Ovary (tissue), 7 donors: ENCODE measurements at regions not wholly inside any gene's neighbourhood (a gene's known extent, or its start where the extent isn't known, plus 50 kb on each side); places are given as distances from the start of the nearest gene placed in this dataset.

Source experiments
- DNase-seq, 5 donors: peaks; one replicate each; pipeline ENCODE4 v3.0.0-alpha.2; 2019 to 2020
- H3K27ac ChIP-seq, 2 donors: fragments of 200-600 bp; one replicate each; pipeline versions ENCODE4 v1.5.1 to v1.8.0; 2019 to 2022
- H3K27me3 ChIP-seq: fragments of 200-600 bp; one replicate; pipeline ENCODE4 v1.8.0; 2022
- H3K36me3 ChIP-seq: fragments of 200-600 bp; sonication (generic); one replicate; pipeline ENCODE4 v1.5.1; 2019
- H3K4me1 ChIP-seq: one replicate; pipeline ENCODE4 v1.8.1; 2013; ENCODE audit warnings: mild to moderate bottlenecking, moderate library complexity; ENCODE audit not compliant: insufficient read depth
- H3K4me3 ChIP-seq: fragments of 200-600 bp; sonication (generic); one replicate; pipeline ENCODE4 v1.5.1; 2017
- H3K9me3 ChIP-seq, 2 donors: fragments of 200-600 bp in 1 of 2; sonication (generic) in 1 of 2; one replicate each; pipeline versions ENCODE4 v1.5.1 to v1.8.1; 2013 to 2019; ENCODE audit warnings: mild to moderate bottlenecking in 1 of 2, moderate library complexity in 1 of 2
- CTCF ChIP-seq, 3 donors: fragments of 450-650 bp in 2 of 3; fragments of 200-600 bp in 1 of 3; IDR thresholded peaks; one replicate each; pipeline versions ENCODE4 v1.5.1 to v1.8.0; 2016 to 2022; ENCODE audit warnings: antibody characterized with exemption in 3 of 3, mild to moderate bottlenecking in 1 of 3
- EP300 ChIP-seq: sonication (generic); formaldehyde crosslinking; IDR thresholded peaks from one replicate; pipeline ENCODE4 v1.6.1; 2017; ENCODE audit warnings: antibody characterized with exemption
- POLR2A ChIP-seq: fragments of 450-650 bp; IDR thresholded peaks from one replicate; pipeline ENCODE4 v1.6.1; 2017; ENCODE audit warnings: antibody characterized with exemption, mild to moderate bottlenecking, moderate library complexity
- WGBS, 3 donors: extraction: QIAGEN DNeasy Blood & Tissue Kit in 1 of 3; methylation state at CpG; one replicate each; pipeline versions ENCODE4 v1.1.5 to v1.1.7; 2013 to 2017; 5-methylcytosine and 5-hydroxymethylcytosine counted together
- intact Hi-C, 4 donors: fragments of 100-400 bp; cut with DNase I; formaldehyde crosslinking; loops; one replicate each; pipeline versions ENCODE4 v1.11.0 to v1.15.1; 2022 to 2023
- donor health status: DM: no; HTN: no; CAD: no; lungs with moderate emphysema.
- donor health status: DM: no; HTN: no; CAD: no.
- donor health status: Bipolar disorder and iron deficiency.
- donor health status: DM: no; HTN: no; CAD: no.
- donor health status: DM: yes; HTN: yes; CAD: no.

- H3K27me3 ChIP-seq, result no peaks in the 10 kb centered on the region
- no peaks in the 10 kb centered on the region for H3K4me1 ChIP-seq
- DNase-seq, result no peak
- no peaks in the 10 kb centered on the region for H3K9me3 ChIP-seq
- H3K4me3 ChIP-seq, result no peak overlapping the region
- intact Hi-C loops, result no loop called here
- no peak overlapping the region for H3K27ac ChIP-seq
- TF ChIP-seq EP300 (no peak), POLR2A (no peak), CTCF (IDR thresholded peaks at IDR 0.05) (no peak)
- no peaks in the 10 kb centered on the region for H3K36me3 ChIP-seq
- 89 to 94% (median 91%) methylated on average over 4 of the region's 4 CpGs for WGBS, 3 donors
Measured at GRCh38 chr9:84592918-84593317, 76.6 kb upstream of the NTRK2 start.

GRCh38 chr9:84593352-84593751, 76.2 kb upstream of the NTRK2 start:
- intact Hi-C loops, result no loop called here
- Histone ChIP-seq H3K4me1 (no peaks in the 10 kb centered on the region), H3K27me3 (no peaks in the 10 kb centered on the region), H3K9me3 (no peaks in the 10 kb centered on the region), H3K4me3 (no peak overlapping the region), H3K36me3 (no peaks in the 10 kb centered on the region), H3K27ac (no peak overlapping the region)
- no peak for DNase-seq
- TF ChIP-seq POLR2A (no peak), CTCF (IDR thresholded peaks at IDR 0.05) (no peak), EP300 (no peak)
- WGBS, 3 donors, result 59 to 69% (median 63%) methylated on average over 4 of the region's 4 CpGs

GRCh38 chr9:84597131-84597530, 72.4 kb upstream of the NTRK2 start:
- Histone ChIP-seq H3K27ac (no peak overlapping the region), H3K36me3 (no peaks in the 10 kb centered on the region), H3K4me3 (no peak overlapping the region), H3K27me3 (no peaks in the 10 kb centered on the region), H3K4me1 (no peaks in the 10 kb centered on the region), H3K9me3 (no peaks in the 10 kb centered on the region)
- 53 to 60% (median 55%) methylated on average over 2 of the region's 2 CpGs for WGBS, 3 donors
- intact Hi-C loops, result no loop called here
- no peak for DNase-seq
- TF ChIP-seq POLR2A, result no peak
- TF ChIP-seq EP300, result no peak
- no peak for TF ChIP-seq CTCF (IDR thresholded peaks at IDR 0.05)

- H3K36me3 ChIP-seq, result no peaks in the 10 kb centered on the region
- intact Hi-C loops, result no loop called here
- DNase-seq, result no peak
- no peaks in the 10 kb centered on the region for H3K27me3 ChIP-seq
- WGBS, 3 donors, result 80 to 85% (median 82%) methylated on average over 6 of the region's 6 CpGs
- H3K4me3 ChIP-seq, result no peak overlapping the region
- H3K4me1 ChIP-seq, result no peaks in the 10 kb centered on the region
- H3K9me3 ChIP-seq, result no peaks in the 10 kb centered on the region
- TF ChIP-seq POLR2A (no peak), CTCF (IDR thresholded peaks at IDR 0.05) (no peak), EP300 (no peak)
- H3K27ac ChIP-seq, result no peak overlapping the region
Measured at GRCh38 chr9:84598921-84599636, 70.5 kb upstream of the NTRK2 start.
